Activated T-cell treated with anti-CD3 and anti-CD28 coated beads, Interleukin-2, amount 50 U/mL, for 48 hours (primary cell): ENCODE measurements at regions not wholly inside any gene's neighbourhood (a gene's known extent, or its start where the extent isn't known, plus 50 kb on each side); places are given as distances from the start of the nearest gene placed in this dataset.

ENCODE experiments used
- DNase-seq, 2 experiments: peaks; one replicate each; pipeline ENCODE4 v3.0.0-alpha.2; 2020

GRCh38 chr5:8247049-8247899, 378.3 kb downstream of the MTRR start:
- no peak for DNase-seq

GRCh38 chr5:8253376-8253775, 384.4 kb downstream of the MTRR start:
- DNase-seq: no peak

GRCh38 chr5:8254674-8255073, 385.7 kb downstream of the MTRR start:
- no peak for DNase-seq

- no peak for DNase-seq
Observed at GRCh38 chr5:8258801-8259200, 389.9 kb downstream of the MTRR start.

GRCh38 chr5:8270246-8270645, 401.3 kb downstream of the MTRR start:
- no peak for DNase-seq

GRCh38 chr5:8280711-8281363, 411.9 kb downstream of the MTRR start:
- no peak for DNase-seq

GRCh38 chr5:8288334-8288733, 419.4 kb downstream of the MTRR start:
- DNase-seq: no peak

- no peak for DNase-seq
Observed at GRCh38 chr5:8288897-8289516, 420.1 kb downstream of the MTRR start.

- DNase-seq: no peak
Observed at GRCh38 chr5:8289779-8290178, 420.8 kb downstream of the MTRR start.

- DNase-seq: no peak
Observed at GRCh38 chr5:8290721-8291120, 421.8 kb downstream of the MTRR start.

GRCh38 chr5:8291641-8292040, 422.7 kb downstream of the MTRR start:
- DNase-seq: no peak

GRCh38 chr5:8295141-8295540, 426.2 kb downstream of the MTRR start:
- no peak for DNase-seq

- DNase-seq: no peak
Observed at GRCh38 chr5:8299716-8300115, 430.8 kb downstream of the MTRR start.

GRCh38 chr5:8304341-8304740, 435.4 kb downstream of the MTRR start:
- DNase-seq: no peak

GRCh38 chr5:8306288-8306896, 437.4 kb downstream of the MTRR start:
- no peak for DNase-seq

- no peak for DNase-seq
Observed at GRCh38 chr5:8314965-8315364, 446.0 kb downstream of the MTRR start.

- no peak for DNase-seq
Observed at GRCh38 chr5:8316608-8317280, 447.8 kb downstream of the MTRR start.

GRCh38 chr5:8317335-8317734, 448.4 kb downstream of the MTRR start:
- no peak for DNase-seq

GRCh38 chr5:8320244-8320643, 451.3 kb downstream of the MTRR start:
- DNase-seq: no peak

- no peak for DNase-seq
Observed at GRCh38 chr5:8321272-8321671, 452.3 kb downstream of the MTRR start.

- DNase-seq: no peak
Observed at GRCh38 chr5:8322484-8322883, 453.5 kb downstream of the MTRR start.

GRCh38 chr5:8327016-8327415, 458.1 kb downstream of the MTRR start:
- DNase-seq: no peak

GRCh38 chr5:8329773-8330172, 460.8 kb downstream of the MTRR start:
- DNase-seq: no peak
